HG02981 (cell line): ENCODE measurements at regions not wholly inside any gene's neighbourhood (a gene's known extent, or its start where the extent isn't known, plus 50 kb on each side); places are given as distances from the start of the nearest gene placed in this dataset.
"Not testable (repeated sequence)": the region's sequence is repeated elsewhere in the genome, so short reads cannot be mapped to it uniquely, and the experiment has no call there.

Experiments
- ATAC-seq: cut with Tn5 transposase; IDR thresholded peaks from one replicate; pipeline ENCODE4 v1.9.1; 2021; ENCODE audit warnings: mild to moderate bottlenecking, moderate library complexity; ENCODE audit not compliant: unreplicated experiment

DNA sequence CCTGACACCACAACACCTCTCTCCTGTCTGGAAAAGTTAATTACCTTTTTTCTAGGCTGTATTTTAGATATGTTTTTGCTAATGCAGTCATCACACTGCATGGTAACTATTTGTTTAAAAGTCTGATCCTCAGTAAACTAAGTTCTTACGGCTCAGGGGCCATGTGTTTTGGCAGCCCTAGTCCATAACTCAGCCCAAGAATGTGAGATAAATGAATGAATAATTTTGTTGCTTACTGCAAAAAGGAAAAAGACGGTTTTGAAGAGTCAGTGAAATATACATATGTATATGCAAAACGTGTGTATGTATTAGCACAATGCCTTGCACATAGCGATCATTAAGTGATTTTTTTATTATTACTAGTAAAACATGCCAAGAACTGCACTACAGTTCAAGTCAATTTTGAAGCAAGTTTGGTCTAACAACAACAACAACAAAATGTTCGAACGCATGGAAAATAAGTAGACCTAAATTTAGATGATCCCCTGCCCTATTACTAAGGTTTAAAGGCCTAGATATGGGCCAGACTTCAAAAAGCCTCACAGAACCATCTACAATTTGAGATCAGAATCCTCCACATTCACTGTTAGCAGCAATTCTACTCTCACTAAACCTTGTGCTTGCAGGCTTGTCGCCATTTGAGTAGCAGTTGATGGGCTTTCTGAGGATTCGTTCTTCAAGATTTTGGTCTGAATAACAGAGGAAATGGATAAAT is 140.0 kb downstream of the NDUFA12 start:
- ATAC-seq = no peak

DNA sequence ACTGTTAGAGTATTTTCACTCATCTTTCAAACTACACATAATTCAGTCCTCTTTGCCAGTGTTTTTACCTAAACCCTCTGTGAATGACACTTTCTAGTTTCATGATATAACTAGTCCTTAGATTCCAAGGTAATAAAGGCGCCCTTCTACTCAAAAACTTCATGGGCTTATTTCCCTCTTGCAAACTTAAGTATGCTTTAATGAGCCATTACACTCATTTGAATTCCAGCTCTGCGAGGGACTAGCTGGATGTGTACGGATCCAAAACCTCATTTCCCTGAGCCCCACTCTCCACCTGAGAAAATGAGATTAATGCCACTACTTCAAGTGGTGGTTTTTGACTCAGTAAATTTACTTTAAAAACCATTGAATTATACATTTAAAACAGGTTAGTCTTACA is 141.1 kb downstream of the NDUFA12 start:
- ATAC-seq = no peak

- ATAC-seq = no peak
Measured at GRCh38 chr12:94856324-94856723, 147.2 kb downstream of the NDUFA12 start.

DNA sequence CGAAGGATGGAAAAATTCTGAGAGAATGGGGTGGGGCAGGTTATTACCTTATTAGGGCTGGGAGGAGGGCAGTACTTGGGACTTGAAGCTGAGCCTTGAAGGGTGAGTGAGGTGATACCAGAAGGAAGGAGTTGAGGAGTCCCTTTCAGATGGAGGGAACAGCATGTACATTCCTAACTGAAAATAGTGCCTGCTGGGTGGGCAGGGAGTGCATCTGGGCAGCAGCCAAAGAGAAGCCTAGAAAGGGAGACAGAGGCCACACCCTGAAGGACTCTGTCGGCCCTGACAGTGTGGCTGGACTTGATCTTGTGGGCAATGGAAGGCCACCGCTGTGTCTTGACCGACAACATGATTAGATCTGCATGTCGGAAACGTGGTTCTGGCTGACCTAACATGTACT is 147.6 kb downstream of the NDUFA12 start:
- ATAC-seq = no peak

DNA sequence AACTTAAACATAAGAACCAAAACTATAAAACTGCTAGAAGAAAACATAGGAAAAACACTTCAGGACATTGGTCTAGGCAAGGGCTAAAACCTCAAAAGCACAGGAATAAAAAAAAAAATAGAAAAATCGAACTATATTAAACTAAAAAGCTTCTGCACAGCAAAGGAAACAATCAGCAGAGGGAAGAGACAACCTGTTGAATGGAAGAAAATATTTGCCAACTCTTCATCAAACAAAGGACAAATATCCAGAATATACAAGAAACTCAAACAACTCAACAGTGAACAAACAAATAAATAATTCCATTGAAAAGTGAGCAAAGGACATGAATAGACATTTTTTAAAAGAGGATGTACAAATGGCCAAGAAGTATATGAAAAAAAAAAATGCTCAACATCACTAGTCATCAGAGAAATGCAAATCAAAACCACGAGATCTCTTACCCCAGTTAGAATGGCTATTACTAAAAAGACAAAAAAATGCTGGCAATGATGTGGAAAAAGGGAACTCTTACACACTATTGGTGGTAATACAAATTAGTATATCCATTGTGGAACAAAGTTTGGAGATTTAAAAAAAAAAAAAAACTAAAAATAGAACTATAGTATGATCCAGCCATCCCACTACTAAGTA is 152.0 kb downstream of the NDUFA12 start:
- ATAC-seq = no peak

- no peak for ATAC-seq
Measured at GRCh38 chr12:94849411-94849976, 154.0 kb downstream of the NDUFA12 start.

DNA sequence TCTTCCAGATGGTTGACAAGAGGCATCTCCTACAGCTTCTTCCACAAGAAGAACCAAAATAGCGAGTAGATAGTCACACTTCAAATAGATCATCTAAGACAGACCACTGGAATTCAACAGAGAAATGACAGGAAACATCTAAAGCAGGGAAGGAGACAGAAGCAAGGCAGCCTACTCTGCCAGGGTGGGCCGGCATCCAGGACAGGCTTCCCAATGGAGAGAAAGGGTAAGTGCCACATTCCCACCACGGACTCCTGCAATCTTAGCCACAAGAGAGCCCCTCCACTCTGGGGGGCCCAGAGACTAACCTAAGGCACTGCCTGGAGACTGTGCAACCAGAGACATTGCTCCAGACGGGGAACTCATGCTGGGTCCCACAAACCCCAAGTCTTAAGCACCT is 154.5 kb downstream of the NDUFA12 start:
- no peak for ATAC-seq

- no peak for ATAC-seq
Measured at GRCh38 chr12:94845110-94845509, 158.4 kb downstream of the NDUFA12 start.

DNA sequence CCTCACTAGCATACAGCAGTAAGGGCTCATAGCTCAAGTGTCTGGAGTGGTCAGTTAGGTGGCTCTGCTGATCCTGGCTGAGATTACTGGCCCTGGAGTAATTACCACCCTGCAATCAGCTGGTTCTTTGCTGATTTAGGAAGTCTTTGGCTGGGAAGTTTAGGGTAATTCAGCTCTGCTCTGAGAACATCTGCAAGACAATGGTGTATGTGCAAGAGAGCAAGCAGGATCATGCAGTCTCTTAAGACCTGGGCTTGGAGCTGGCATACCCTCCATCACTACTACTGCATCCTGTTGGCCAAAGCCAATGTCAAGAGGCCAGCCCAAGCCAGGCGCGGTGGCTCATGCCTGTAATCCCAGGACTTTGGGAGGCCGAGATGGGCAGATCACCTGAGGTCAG is 159.0 kb downstream of the NDUFA12 start:
- no peak for ATAC-seq

DNA sequence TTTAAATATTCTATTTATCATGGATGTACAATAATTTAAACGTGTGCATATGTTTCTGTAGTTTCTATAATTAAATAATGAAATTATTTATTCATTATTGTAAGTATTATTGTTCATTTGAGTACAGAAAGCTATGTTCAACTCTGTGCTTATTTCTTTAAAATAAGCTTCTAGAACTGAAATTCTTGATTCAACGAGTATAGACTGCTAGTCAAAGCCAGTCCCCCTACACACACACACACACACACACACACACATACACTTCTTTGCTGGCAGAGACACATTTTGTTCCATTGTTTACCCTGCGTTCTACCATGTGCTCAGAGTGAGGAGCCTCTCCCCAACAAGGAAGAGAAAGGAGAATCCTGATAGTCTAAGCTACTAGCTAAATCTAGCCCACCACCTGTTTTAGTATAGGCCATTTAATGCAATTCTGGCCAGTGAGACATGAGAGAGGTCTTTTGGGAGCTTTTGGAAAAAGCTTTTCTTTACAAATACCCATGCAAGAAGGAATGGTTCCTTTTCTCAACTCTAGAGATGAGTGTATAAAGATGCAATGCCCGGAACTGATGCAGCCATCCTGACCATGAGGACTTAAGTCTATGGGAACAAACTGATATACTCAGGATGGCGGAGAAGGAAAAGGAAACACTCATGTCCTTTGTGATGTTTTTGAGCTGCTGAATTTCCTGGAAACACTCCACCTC is 161.4 kb downstream of the NDUFA12 start:
- ATAC-seq = no peak

DNA sequence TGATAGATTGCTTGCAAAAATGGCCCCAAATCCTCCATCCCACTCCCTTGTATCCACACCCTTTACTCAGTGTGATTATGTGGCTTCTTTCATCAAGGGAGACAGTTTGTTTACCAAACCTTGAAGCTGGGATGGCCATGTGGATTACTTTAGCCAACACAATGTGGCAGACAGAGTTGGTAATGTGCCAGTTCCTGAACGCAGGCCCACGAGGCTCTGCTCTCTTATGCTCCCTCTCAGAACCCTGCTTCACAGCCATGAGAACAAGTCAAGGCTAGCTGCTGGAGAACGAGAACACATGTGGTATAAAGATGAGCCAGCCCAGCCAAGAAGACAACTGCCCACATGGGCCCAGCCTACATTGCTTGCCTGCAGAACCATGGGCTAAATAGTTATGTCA is 162.3 kb downstream of the NDUFA12 start:
- ATAC-seq = no peak

GRCh38 chr12:94839347-94839746 is 164.2 kb downstream of the NDUFA12 start:
- ATAC-seq = peak; percentile 78

- ATAC-seq = not testable (repeated sequence)
Measured at GRCh38 chr12:94836952-94837670, 166.4 kb downstream of the NDUFA12 start.

DNA sequence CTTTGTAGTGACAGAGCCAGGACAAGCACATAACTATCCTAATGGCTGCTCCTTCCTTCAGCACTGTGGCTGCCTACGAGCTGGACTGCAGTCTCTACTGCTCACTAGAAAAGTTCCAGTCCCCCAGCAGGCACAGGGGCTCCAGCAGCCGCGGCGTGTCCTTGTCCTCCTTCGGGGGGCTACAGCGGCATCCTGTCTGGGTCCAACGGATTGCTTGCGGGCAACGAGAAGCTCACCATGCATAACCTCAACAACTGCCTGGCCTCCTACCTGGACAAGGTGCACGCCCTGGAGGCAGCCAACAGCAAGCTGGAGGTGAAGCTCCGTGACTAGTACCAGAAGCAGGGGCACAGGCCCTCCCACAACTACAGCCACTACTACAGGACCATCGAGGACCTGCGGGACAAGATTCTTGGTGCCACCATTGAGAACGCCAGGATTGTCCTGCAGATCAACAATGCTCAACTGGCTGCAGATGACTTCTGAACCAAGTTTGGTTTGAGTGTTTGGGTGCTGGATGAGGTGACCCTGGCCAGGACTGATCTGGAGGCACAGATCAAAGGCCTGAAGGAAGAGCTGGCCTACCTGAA is 169.4 kb downstream of the NDUFA12 start:
- no peak for ATAC-seq

DNA sequence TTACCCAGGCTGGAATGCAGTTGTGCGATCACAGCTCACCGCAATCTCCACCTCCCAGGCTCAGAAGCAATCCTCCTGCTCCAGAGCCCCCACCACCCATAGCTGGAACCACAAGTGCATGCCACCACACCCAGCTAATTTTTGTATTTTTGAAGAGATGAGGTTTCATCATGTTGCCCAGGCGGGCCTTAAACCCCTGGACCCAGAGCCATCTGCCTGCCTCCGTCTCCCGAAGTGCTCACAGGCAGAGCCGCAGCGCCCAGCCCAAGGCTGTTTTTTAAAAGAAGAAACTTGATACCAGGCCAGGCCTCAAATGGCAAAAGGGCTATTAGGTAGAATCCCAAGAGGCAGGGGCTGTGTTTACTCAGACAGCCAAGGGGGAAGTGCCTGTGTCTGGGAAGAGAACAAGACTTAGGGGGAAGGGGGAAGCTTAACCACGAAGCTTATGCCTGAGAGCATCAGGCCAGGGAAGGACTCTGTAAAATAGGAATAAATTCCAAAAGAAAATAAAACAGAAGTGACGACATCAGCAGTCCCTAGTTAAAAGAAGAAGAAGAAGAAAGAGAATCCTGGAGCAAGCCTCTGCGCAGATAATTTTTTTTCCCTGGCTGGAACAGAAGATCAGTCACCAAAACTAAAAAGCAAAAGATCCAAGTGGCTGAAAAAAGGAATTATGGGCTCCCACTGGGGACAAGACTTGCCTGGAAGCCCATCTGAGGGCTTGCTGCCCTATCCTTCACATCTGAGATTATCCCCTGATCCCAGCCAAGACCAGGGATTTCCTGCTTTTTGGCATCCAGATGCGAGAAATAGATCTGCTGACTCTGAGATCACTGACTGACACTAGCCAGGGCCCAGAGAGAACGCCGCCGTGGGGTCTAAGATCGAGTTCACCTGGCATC is 170.5 kb downstream of the NDUFA12 start:
- ATAC-seq = no peak

DNA sequence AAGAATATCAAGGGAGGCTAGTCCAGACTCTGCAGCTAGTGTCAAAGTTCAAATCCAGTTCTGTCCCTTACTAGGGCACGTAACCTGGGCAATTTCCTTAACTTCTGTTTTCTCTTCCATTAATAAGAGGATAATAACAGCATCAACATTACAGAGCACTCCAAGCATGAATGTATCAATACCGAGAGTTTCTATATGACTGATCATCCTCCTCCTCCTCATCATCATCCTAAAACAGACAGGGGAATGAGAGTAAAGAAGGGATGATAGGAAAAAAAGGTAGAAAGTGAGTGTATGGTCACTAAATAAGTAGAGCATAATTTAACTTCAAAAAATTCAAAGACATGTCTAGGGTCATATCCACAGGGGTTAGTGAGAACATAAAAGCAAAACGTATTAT is 171.4 kb downstream of the NDUFA12 start:
- no peak for ATAC-seq

GRCh38 chr12:94831081-94831751 is 172.3 kb downstream of the NDUFA12 start:
- peak; percentile 86 for ATAC-seq

DNA sequence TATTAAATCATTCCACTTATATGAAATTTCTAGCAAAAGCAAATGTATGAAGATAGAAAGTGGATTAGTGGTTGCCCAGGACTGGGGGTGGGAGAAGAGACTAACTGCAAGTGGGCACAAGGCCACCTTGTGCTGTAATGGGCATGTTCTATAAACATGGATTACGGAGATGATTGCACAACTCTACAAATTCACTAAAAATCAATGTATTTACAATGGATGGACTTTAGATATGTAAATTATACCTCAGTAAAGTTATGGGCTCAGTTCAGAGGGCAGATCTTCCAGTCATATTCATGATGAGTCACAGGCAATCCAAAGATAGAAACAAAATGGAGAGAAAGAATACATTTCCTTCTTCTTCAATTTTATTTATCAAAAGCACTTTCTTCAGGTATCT is 173.9 kb downstream of the NDUFA12 start:
- ATAC-seq = no peak

- no peak for ATAC-seq
Measured at GRCh38 chr12:94819011-94819410, 168.7 kb upstream of the TMCC3 start.
